Neural progenitor cell (in vitro differentiated cells): ENCODE measurements at regions not wholly inside any gene's neighbourhood (a gene's known extent, or its start where the extent isn't known, plus 50 kb on each side); places are given as distances from the start of the nearest gene placed in this dataset.

Source experiments
- CTCF ChIP-seq: fragments of 200-600 bp; sonication (generic); IDR thresholded peaks from 2 replicates; pipeline ENCODE4 v1.5.1; 2017; ENCODE audit warnings: antibody characterized with exemption, mild to moderate bottlenecking
- EZH2phosphoT487 ChIP-seq: fragments of 200-600 bp; sonication (generic); IDR thresholded peaks from 2 replicates; pipeline ENCODE4 v1.6.1; 2017; ENCODE audit warnings: antibody characterized with exemption

GRCh38 chr16:73966851-73967250 is 329.8 kb upstream of the PSMD7 start:
- TF ChIP-seq CTCF (no peak), EZH2phosphoT487 (no peak)
